ENCODE measurements at regions not wholly inside any gene's neighbourhood (a gene's known extent, or its start where the extent isn't known, plus 50 kb on each side); places are given as distances from the start of the nearest gene placed in this dataset.

GRCh38 chrX:69082753-69083150 lies 82.5 kb downstream of the PJA1 start:
- DNase-seq = no peak
- peaks cover 4% of the 10 kb centered on the region for H3K4me1 ChIP-seq
- no peak overlapping the region for H3K4me3 ChIP-seq (ENCODE audit: low read depth, low read length)

GRCh38 chrX:69082055-69082752 lies 83.0 kb downstream of the PJA1 start:
- no peak overlapping the region for H3K4me3 ChIP-seq (ENCODE audit: low read depth, low read length)
- peaks cover 4% of the 10 kb centered on the region for H3K4me1 ChIP-seq
- H3K36me3 ChIP-seq = no peaks in the 10 kb centered on the region
- no peak for DNase-seq
- no peak for TF ChIP-seq CTCF (IDR thresholded peaks at IDR 0.05; ENCODE audit: low read depth, low read length)
- H3K27me3 ChIP-seq = no peaks in the 10 kb centered on the region
- H3K9me3 ChIP-seq = no peaks in the 10 kb centered on the region

More at GRCh38 chrX:69082753-69083150, 82.5 kb downstream of the PJA1 start:
- Histone ChIP-seq H3K9me3 (no peaks in the 10 kb centered on the region), H3K36me3 (no peaks in the 10 kb centered on the region), H3K27me3 (no peaks in the 10 kb centered on the region)
- no peak for TF ChIP-seq CTCF (IDR thresholded peaks at IDR 0.05; ENCODE audit: low read depth, low read length)

GRCh38 chrX:69080855-69081465 lies 84.3 kb downstream of the PJA1 start:
- H3K4me3 ChIP-seq (ENCODE audit: low read depth, low read length) = no peak overlapping the region
- H3K4me1 ChIP-seq = peaks cover 4% of the 10 kb centered on the region
- no peaks in the 10 kb centered on the region for H3K36me3 ChIP-seq
- H3K27me3 ChIP-seq = no peaks in the 10 kb centered on the region
- TF ChIP-seq CTCF (IDR thresholded peaks at IDR 0.05; ENCODE audit: low read depth, low read length) = no peak
- DNase-seq = peak; percentile 56
- no peaks in the 10 kb centered on the region for H3K9me3 ChIP-seq

GRCh38 chrX:69079268-69079667 lies 86.0 kb downstream of the PJA1 start:
- no peak for DNase-seq
- no peaks in the 10 kb centered on the region for H3K27me3 ChIP-seq
- TF ChIP-seq CTCF (IDR thresholded peaks at IDR 0.05; ENCODE audit: low read depth, low read length) = no peak
- no peak overlapping the region for H3K4me3 ChIP-seq (ENCODE audit: low read depth, low read length)
- H3K36me3 ChIP-seq = no peaks in the 10 kb centered on the region
- peaks cover 4% of the 10 kb centered on the region for H3K4me1 ChIP-seq
- no peaks in the 10 kb centered on the region for H3K9me3 ChIP-seq

- no peak for TF ChIP-seq CTCF (IDR thresholded peaks at IDR 0.05; ENCODE audit: low read depth, low read length)
- Histone ChIP-seq H3K36me3 (no peaks in the 10 kb centered on the region), H3K4me3 (ENCODE audit: low read depth, low read length) (no peak overlapping the region), H3K9me3 (no peaks in the 10 kb centered on the region), H3K27me3 (no peaks in the 10 kb centered on the region), H3K4me1 (peaks cover 4% of the 10 kb centered on the region)
- DNase-seq = no peak
Observed at GRCh38 chrX:69077895-69078455, 87.3 kb downstream of the PJA1 start.

- Histone ChIP-seq H3K4me1 (peaks cover 11% of the 10 kb centered on the region), H3K27me3 (no peaks in the 10 kb centered on the region), H3K36me3 (no peaks in the 10 kb centered on the region), H3K9me3 (no peaks in the 10 kb centered on the region), H3K4me3 (ENCODE audit: low read depth, low read length) (no peak overlapping the region)
- TF ChIP-seq CTCF (IDR thresholded peaks at IDR 0.05; ENCODE audit: low read depth, low read length) = no peak
- DNase-seq = no peak
Observed at GRCh38 chrX:69076088-69076487, 89.2 kb downstream of the PJA1 start.

Measured in BE2C (cell line).